GM12878 (cell line): ENCODE measurements at regions not wholly inside any gene's neighbourhood (a gene's known extent, or its start where the extent isn't known, plus 50 kb on each side); places are given as distances from the start of the nearest gene placed in this dataset.

Source experiments
- ATF7 ChIP-seq: fragments of 450-650 bp; IDR thresholded peaks from 2 replicates; pipeline ENCODE4 v1.6.1; 2016; ENCODE audit warnings: low read depth, mild to moderate bottlenecking
- CHD4 ChIP-seq: fragments of 200-600 bp; sonication (generic); IDR thresholded peaks from 2 replicates; pipeline ENCODE4 v1.6.1; 2016; ENCODE audit warnings: mild to moderate bottlenecking
- ETV6 ChIP-seq, 2 experiments: fragments of 450-650 bp in 1 of 2; IDR thresholded peaks in 1 of 2; conservative IDR thresholded peaks in 1 of 2; 2 replicates each; pipeline ENCODE4 v1.6.1; 2014; ENCODE audit warnings: antibody characterized with exemption in 1 of 2, borderline replicate concordance in 1 of 2, low read depth in 1 of 2, mild to moderate bottlenecking in 1 of 2, moderate library complexity in 1 of 2
- NFXL1 ChIP-seq: fragments of 450-650 bp; IDR thresholded peaks from 2 replicates; pipeline ENCODE4 v1.6.1; 2017; ENCODE audit warnings: antibody characterized with exemption, mild to moderate bottlenecking, borderline replicate concordance
- NFYA ChIP-seq: IDR thresholded peaks from 2 replicates; pipeline ENCODE4 v1.6.1; 2011; ENCODE audit warnings: low read depth, mild to moderate bottlenecking, low read length, improper control_type of control experiment, borderline replicate concordance
- POLR2A ChIP-seq: IDR thresholded peaks from 2 replicates; pipeline ENCODE4 v1.6.1; 2011; ENCODE audit warnings: low read depth, mild to moderate bottlenecking, low read length
- RAD51 ChIP-seq: fragments of 450-650 bp; IDR thresholded peaks from 2 replicates; pipeline ENCODE4 v1.6.1; 2016; ENCODE audit warnings: moderate library complexity, mild to moderate bottlenecking, inconsistent platforms
- TCF12 ChIP-seq: IDR thresholded peaks from 2 replicates; pipeline ENCODE4 v1.6.1; 2011; ENCODE audit warnings: low read depth, mild to moderate bottlenecking, low read length
- ZZZ3 ChIP-seq: IDR thresholded peaks from 2 replicates; pipeline ENCODE4 v1.6.1; 2011; ENCODE audit warnings: low read depth; ENCODE audit not compliant: control insufficient read depth, insufficient read length
- TF ChIP-seq, protein P1 (sequence below), 3 experiments: IDR thresholded peaks in 2 of 3; conservative IDR thresholded peaks in 1 of 3; 2 replicates each; pipeline ENCODE4 v1.5.1; 2011; ENCODE audit warnings: low read depth in 3 of 3, low read length in 3 of 3, mild to moderate bottlenecking in 3 of 3, control low read depth in 2 of 3, moderate library complexity in 2 of 3, inconsistent platforms in 1 of 3, mixed read lengths in 1 of 3; ENCODE audit not compliant: control insufficient read depth in 2 of 3, insufficient read depth in 1 of 3; ENCODE audit errors: extremely low read depth in 1 of 3
- TF ChIP-seq, protein P2 (sequence below): IDR thresholded peaks from 2 replicates; pipeline ENCODE4 v1.6.1; 2011; ENCODE audit warnings: low read depth, mild to moderate bottlenecking, low read length, moderate library complexity, borderline replicate concordance; ENCODE audit errors: extremely low read depth

DNA sequence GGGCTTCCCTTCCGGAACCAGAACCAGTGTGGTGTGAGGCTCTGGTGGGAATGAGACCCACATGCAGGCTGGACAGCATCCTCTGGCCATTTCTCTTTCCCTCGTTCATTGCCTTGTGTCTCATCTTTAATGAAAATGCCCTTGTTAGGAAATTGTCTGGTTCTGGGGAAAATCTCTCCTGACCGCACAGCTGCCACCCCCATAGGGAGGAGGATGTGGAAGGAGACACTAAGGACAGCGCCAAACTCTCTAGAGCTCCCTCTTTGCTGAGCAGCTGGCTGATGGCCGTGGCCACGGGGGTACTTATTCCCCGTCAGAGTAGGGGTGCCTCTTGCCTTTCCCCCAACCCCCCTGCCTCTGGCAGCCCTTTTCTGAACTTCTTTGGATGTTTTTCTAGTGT, 297.6 kb upstream of the C2CD4B start:
- TF ChIP-seq RAD51 (no peak), NFYA (no peak), NFXL1 (no peak), TCF12 (no peak), POLR2A (no peak), ATF7 (no peak), CHD4 (no peak), ZZZ3 (no peak), ETV6 (conservative IDR thresholded peaks at IDR 0.05 in 1 of 2, IDR thresholded peaks at IDR 0.05 in 1 of 2; ENCODE audit: borderline replicate concordance in 1 of 2, low read depth in 1 of 2) (no peak)
- TF ChIP-seq, protein P1, sequence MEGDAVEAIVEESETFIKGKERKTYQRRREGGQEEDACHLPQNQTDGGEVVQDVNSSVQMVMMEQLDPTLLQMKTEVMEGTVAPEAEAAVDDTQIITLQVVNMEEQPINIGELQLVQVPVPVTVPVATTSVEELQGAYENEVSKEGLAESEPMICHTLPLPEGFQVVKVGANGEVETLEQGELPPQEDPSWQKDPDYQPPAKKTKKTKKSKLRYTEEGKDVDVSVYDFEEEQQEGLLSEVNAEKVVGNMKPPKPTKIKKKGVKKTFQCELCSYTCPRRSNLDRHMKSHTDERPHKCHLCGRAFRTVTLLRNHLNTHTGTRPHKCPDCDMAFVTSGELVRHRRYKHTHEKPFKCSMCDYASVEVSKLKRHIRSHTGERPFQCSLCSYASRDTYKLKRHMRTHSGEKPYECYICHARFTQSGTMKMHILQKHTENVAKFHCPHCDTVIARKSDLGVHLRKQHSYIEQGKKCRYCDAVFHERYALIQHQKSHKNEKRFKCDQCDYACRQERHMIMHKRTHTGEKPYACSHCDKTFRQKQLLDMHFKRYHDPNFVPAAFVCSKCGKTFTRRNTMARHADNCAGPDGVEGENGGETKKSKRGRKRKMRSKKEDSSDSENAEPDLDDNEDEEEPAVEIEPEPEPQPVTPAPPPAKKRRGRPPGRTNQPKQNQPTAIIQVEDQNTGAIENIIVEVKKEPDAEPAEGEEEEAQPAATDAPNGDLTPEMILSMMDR (IDR thresholded peaks at IDR 0.05 in 2 of 3, conservative IDR thresholded peaks at IDR 0.05 in 1 of 3; ENCODE audit: control insufficient read depth in 2 of 3, extremely low read depth in 1 of 3, insufficient read depth in 1 of 3, low read depth in 3 of 3, low read length in 3 of 3), result no peak
- TF ChIP-seq, protein P2, sequence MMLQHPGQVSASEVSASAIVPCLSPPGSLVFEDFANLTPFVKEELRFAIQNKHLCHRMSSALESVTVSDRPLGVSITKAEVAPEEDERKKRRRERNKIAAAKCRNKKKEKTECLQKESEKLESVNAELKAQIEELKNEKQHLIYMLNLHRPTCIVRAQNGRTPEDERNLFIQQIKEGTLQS, result no peak
